EH (cell line): ENCODE measurements at regions not wholly inside any gene's neighbourhood (a gene's known extent, or its start where the extent isn't known, plus 50 kb on each side); places are given as distances from the start of the nearest gene placed in this dataset.

Experiments used
- DNase-seq: peaks from one replicate; pipeline ENCODE4 v3.0.0-alpha.2; 2015; ENCODE audit warnings: low read depth

- DNase-seq: no peak
Measured at GRCh38 chr4:89665662-89666061, 171.3 kb downstream of the SNCA start.

DNA sequence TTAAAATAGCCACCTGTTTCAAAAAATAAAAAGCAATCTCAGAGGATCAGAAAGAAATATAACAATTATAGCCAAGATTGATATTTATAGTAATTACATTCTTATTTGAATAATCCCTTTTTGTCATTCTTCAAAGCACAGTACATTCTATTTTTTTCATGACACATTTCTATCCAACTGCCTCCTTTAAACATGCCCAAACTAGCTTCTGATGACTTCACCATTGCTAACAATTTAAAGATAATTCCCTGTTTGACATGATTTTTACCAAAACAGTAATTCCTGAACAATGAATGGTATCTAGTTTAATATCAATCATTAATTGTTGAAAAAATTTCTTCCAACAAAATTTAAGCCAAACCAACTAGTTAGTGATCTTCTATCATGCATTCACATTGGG lies 172.4 kb downstream of the SNCA start:
- no peak for DNase-seq

- DNase-seq: peak; percentile 32
Measured at GRCh38 chr4:89661173-89661899, 175.6 kb downstream of the SNCA start.

- DNase-seq: no peak
Measured at GRCh38 chr4:89660444-89661172, 176.4 kb downstream of the SNCA start.

GRCh38 chr4:89658701-89659024 lies 178.3 kb downstream of the SNCA start:
- DNase-seq: no peak

- DNase-seq: peak; percentile 26
Measured at GRCh38 chr4:89657931-89658700, 178.8 kb downstream of the SNCA start.

DNA sequence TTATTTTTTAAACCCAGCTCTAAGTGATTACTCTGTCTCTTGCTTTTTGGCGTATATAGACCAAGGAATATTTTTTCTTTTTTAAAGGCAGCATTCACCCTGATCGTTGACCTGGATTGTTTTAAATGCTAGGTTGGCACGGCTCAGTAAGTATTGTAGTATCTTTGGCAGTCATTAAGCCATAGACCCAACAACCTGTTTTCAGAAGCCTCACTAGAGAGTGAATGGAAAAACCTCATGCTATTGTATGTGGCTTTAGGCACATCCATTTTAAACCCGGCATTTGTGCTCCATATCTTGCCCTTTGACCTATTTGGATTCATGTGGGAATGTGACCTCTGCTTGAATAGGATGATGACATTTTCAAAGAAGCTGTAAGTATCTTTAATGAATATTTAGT lies 183.9 kb downstream of the SNCA start:
- DNase-seq: no peak

DNA sequence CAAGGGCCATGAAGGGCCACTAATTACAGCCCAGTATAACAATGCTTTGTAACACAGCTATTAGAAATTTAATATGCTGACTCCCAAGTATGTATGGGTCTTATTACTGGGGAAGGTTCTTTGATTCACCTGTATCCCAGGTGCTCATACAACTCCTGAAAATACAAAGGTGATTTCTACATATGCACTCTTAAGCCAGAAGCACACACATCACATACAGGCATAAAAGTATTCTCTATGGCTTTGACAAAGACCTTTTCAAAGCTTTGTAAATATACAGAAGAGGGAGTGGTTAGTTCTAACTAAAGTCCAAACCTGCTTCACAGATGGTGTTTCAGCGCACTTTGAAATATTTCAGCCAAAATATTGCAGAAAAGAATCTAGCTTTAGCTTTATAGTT lies 191.5 kb downstream of the SNCA start:
- no peak for DNase-seq

DNA sequence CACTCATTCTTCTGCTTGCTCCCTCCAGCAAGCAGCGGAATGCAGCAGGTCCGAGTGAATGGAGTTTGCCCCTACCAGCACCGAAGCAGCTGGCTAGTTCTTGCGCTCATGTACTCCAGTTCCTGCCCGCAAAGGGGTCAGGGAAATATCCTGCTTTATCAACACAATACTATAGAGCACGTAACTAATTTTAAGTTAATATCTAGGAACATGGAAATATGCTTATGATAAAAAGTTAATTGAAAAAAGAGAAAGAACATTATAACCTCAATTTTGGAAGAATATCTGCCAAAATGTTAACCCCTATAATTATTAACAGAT lies 195.6 kb downstream of the SNCA start:
- no peak for DNase-seq

DNA sequence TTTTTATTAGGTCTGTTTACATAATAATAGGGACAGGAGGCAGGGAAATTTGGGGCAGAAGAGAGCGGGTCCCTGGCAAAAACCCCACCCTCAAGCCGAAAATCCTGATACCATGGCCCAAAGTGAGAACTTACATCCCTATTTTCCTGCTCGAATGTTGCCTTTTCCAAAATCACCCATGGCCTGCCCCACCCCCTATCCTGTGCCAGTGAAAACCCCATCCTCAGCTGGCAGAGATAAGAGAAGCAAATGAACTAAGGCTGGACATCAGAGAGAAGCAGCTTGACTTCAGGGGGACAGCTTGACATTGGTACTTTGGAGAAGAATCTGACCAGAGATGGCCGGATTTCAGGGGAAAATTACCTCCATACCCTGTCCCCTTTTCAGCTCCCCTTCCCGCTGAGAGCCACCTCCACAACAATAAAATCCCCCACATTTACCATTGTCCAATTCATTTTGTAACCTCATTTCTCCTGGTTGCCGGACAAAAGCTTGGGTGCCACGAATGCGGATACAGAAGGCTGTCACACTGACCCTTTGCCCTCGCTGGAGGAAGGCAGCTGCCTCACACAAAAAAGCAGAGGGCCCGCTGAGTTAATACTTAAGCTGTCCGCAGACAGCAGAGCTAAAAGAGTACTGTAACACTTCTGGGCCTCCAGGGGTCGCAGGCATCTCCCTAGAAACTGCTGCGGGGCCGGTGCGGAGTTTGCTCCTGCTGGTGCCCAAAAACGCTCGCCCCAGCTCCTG lies 196.2 kb downstream of the SNCA start:
- peak; percentile 54 for DNase-seq

DNA sequence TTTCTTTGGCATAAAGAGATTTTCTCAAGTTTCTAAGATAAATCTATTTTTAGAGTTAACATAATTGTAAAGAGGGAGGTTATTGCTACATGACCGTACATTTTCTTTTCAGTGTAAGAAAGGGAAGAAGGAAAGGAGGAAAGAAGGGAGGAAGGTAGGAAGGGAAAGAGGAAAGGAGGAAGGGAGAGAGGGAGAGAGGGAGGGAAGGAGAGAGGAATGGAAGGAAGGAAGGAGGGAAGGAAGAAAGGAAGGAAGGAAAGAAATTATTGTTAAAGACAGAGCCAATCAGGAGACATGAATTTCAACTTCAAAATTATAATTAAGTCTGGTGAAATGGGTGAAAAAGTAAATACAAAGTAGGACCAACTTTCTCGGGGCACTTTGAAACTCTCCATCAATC lies 197.6 kb downstream of the SNCA start:
- DNase-seq: no peak

DNA sequence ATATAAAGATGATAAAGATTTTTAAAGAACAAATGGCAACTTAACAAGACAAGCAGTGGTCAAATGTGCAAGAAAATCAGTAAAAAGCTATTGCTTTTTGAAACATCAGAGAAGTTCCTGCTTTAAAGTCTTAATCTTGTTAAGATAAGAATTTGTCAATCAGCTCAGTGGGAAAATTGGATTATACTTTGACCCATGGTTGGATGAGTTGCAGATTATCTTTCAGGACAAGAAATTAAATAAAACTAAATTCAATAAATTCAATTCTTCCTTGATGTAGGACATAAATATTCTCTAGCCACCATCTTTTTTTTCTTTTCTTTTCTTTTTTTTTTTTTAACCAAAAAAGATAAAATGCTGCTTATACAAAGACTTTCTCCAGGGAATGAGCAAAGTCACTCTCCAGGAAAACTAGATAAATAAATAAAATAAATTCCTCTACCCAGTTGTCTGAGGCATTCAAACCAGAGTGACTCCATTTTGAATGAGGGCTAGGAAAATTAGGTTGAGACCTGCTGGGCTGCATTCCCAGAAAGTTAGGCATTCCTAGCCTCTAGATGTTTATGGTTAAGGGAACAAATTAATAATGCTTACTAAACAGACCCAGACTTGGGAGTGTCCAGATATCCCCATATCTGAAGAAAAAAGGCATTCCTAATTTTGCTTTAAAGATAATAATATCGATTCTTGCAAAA lies 211.2 kb downstream of the SNCA start:
- no peak for DNase-seq

DNA sequence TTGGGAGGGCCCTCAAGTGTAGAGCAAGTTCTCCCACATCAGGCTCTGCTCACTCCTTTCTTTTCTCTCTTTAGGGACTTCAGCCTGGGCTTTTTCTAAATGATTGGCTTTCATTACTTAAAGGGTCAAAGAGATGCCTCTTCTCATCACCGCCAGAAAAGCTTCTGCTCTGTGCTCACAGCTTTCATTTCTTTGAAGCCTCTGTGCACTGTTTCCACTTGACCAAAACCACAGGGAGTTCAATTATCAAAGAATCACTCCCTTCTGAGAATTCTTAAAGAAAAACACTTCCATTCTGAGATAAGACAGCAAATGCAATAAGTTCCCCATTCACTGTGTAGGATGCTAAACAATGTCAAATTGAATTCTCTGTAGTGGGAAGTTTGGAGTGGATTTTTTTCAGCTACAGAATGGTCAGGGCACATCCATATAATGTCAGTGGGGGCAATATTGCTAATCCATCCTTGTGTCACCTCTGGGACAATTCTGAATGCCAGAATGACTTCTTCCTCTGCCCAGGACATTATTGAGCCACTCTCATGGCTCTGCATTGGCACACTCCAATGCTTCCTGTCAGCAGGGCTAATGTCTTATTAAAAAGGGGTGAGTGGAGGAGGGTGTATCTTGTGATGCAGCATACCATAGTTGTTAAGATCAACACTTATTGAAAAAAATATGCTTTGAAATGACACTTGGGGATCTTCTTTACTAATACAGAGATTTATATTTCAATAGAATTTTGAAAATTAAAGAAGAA lies 217.6 kb downstream of the SNCA start:
- DNase-seq: no peak

GRCh38 chr4:89618151-89618550 lies 218.8 kb downstream of the SNCA start:
- DNase-seq: no peak

- DNase-seq: no peak
Measured at GRCh38 chr4:89617317-89617716, 219.6 kb downstream of the SNCA start.

- DNase-seq: no peak
Measured at GRCh38 chr4:89616382-89616781, 220.6 kb downstream of the SNCA start.

- DNase-seq: no peak
Measured at GRCh38 chr4:89615051-89615450, 221.9 kb downstream of the SNCA start.

DNA sequence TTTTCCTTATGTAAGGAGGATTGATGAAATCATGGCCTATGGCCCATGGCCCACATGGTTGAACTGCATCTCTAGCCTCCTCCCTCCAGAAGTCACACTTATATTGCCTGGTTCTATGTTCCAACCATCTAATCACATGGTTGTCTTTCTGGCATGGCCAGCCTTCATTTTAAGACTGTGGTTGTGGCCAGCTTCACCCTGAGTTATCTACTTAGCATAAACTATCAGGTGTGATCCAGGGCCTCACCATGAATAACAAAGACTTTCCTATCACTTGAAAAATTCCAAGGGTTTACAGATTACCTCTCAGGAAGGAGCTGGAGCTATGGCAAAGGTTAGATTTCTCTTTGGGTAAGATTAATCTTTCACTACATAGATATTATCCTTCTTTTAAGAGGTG lies 222.8 kb downstream of the SNCA start:
- no peak for DNase-seq

- DNase-seq: no peak
Measured at GRCh38 chr4:89610236-89610635, 226.7 kb downstream of the SNCA start.

DNA sequence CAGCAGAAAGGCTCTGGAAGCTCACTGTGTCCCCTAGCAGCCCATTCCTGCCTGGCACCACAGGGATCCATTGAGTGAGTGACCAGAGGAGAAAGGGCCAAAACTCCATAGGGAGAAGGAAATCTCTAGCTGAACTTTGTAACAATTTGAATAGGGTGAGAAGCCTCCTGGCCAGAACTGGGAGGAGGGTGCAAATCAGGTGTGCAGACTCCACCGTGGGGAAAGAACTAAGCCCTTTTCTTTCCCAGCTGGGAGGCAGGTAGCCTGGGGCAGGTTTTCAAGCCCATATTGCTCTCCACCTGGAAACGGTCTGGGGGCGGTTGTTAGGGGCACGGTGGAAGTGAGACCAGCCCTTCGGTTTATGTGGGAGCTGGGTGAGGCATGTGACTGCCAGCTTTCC lies 227.2 kb downstream of the SNCA start:
- no peak for DNase-seq

- DNase-seq: no peak
Measured at GRCh38 chr4:89604951-89605350, 232.0 kb downstream of the SNCA start.
